ENCODE measurements at regions not wholly inside any gene's neighbourhood (a gene's known extent, or its start where the extent isn't known, plus 50 kb on each side); places are given as distances from the start of the nearest gene placed in this dataset.

- Mint-ChIP-seq H3K36me3 (peaks cover 0 to 16% (median 0%) of the 10 kb centered on the region in 5 donors), H3K27ac (no peak overlapping the region), H3K9me3 (peaks cover 20 to 88% (median 47%) of the 10 kb centered on the region in 11 donors), H3K4me1 (no peaks in the 10 kb centered on the region), H3K4me3 (no peak overlapping the region), H3K27me3 (no peaks in the 10 kb centered on the region)
- Histone ChIP-seq H3K4me3 (ENCODE audit: low read length) (no peak overlapping the region), H3K27me3 (ENCODE audit: control insufficient read depth in 2 of 2, insufficient read depth in 2 of 2, low read length in 2 of 2) (no peaks in the 10 kb centered on the region), H3K27ac (ENCODE audit: low read depth, low read length) (no peak overlapping the region), H3K36me3 (ENCODE audit: control insufficient read depth in 2 of 3, insufficient read depth in 3 of 3, low read length in 3 of 3) (no peaks in the 10 kb centered on the region), H3K4me1 (ENCODE audit: control insufficient read depth in 2 of 2, insufficient read depth in 2 of 2, low read length in 2 of 2) (no peaks in the 10 kb centered on the region), H3K9me3 (ENCODE audit: control insufficient read depth in 2 of 3, low read length in 3 of 3) (peaks cover 0 to 74% (median 0%) of the 10 kb centered on the region in 3 experiments)
- ATAC-seq (no peak), DNase-seq (no peak)
- CTCF ChIA-PET: no interaction called here
- POLR2A ChIA-PET: no interaction called here
- intact Hi-C loops (cut with micrococcal nuclease): no loop called here
Observed at GRCh38 chr16:35725949-35726348, 2266.5 kb downstream of the TP53TG3F start.

- Histone ChIP-seq H3K36me3 (ENCODE audit: control insufficient read depth in 2 of 3, insufficient read depth in 3 of 3, low read length in 3 of 3) (no peaks in the 10 kb centered on the region), H3K27ac (ENCODE audit: low read depth, low read length) (no peak overlapping the region), H3K9me3 (ENCODE audit: control insufficient read depth in 2 of 3, low read length in 3 of 3) (peaks cover 0 to 83% (median 0%) of the 10 kb centered on the region in 3 experiments), H3K4me3 (ENCODE audit: low read length) (no peak overlapping the region), H3K27me3 (ENCODE audit: control insufficient read depth in 2 of 2, insufficient read depth in 2 of 2, low read length in 2 of 2) (no peaks in the 10 kb centered on the region), H3K4me1 (ENCODE audit: control insufficient read depth in 2 of 2, insufficient read depth in 2 of 2, low read length in 2 of 2) (no peaks in the 10 kb centered on the region)
- DNase-seq (no peak), ATAC-seq (no peak)
- Mint-ChIP-seq H3K27ac (no peak overlapping the region), H3K36me3 (peaks cover 0 to 20% (median 0%) of the 10 kb centered on the region in 5 donors), H3K9me3 (peaks cover 22 to 85% (median 50%) of the 10 kb centered on the region in 11 donors), H3K4me3 (no peak overlapping the region), H3K4me1 (no peaks in the 10 kb centered on the region), H3K27me3 (no peaks in the 10 kb centered on the region)
- ChIA-PET POLR2A (no interaction called here), CTCF (no interaction called here)
- intact Hi-C loops (cut with micrococcal nuclease): no loop called here
Observed at GRCh38 chr16:35730251-35730650, 2270.8 kb downstream of the TP53TG3F start.

- CTCF ChIA-PET: no interaction called here
- Histone ChIP-seq H3K9me3 (ENCODE audit: control insufficient read depth in 2 of 3, low read length in 3 of 3) (peaks cover 0 to 86% (median 0%) of the 10 kb centered on the region in 3 experiments), H3K36me3 (ENCODE audit: control insufficient read depth in 2 of 3, insufficient read depth in 3 of 3, low read length in 3 of 3) (no peaks in the 10 kb centered on the region), H3K27me3 (ENCODE audit: control insufficient read depth in 2 of 2, insufficient read depth in 2 of 2, low read length in 2 of 2) (no peaks in the 10 kb centered on the region), H3K4me1 (ENCODE audit: control insufficient read depth in 2 of 2, insufficient read depth in 2 of 2, low read length in 2 of 2) (no peaks in the 10 kb centered on the region), H3K4me3 (ENCODE audit: low read length) (no peak overlapping the region), H3K27ac (ENCODE audit: low read depth, low read length) (no peak overlapping the region)
- H3K9me3 Mint-ChIP-seq: peaks cover 14 to 80% (median 50%) of the 10 kb centered on the region in 11 donors
- no peaks in the 10 kb centered on the region for H3K4me1 Mint-ChIP-seq
- peaks cover 0 to 20% (median 0%) of the 10 kb centered on the region in 5 donors for H3K36me3 Mint-ChIP-seq
- H3K27me3 Mint-ChIP-seq: no peaks in the 10 kb centered on the region
- no peak overlapping the region for H3K4me3 Mint-ChIP-seq
- H3K27ac Mint-ChIP-seq: no peak overlapping the region
- DNase-seq (no peak), ATAC-seq (no peak)
- POLR2A ChIA-PET: no interaction called here
- intact Hi-C loops (cut with micrococcal nuclease): no loop called here
Observed at GRCh38 chr16:35731341-35732040, 2272.1 kb downstream of the TP53TG3F start.

GRCh38 chr16:35732046-35732810 is 2272.8 kb downstream of the TP53TG3F start:
- no peaks in the 10 kb centered on the region for H3K4me1 Mint-ChIP-seq
- ChIA-PET POLR2A (no interaction called here), CTCF (no interaction called here)
- Histone ChIP-seq H3K36me3 (ENCODE audit: control insufficient read depth in 2 of 3, insufficient read depth in 3 of 3, low read length in 3 of 3) (no peaks in the 10 kb centered on the region), H3K4me1 (ENCODE audit: control insufficient read depth in 2 of 2, insufficient read depth in 2 of 2, low read length in 2 of 2) (no peaks in the 10 kb centered on the region), H3K27ac (ENCODE audit: low read depth, low read length) (no peak overlapping the region), H3K9me3 (ENCODE audit: control insufficient read depth in 2 of 3, low read length in 3 of 3) (peaks cover 0 to 80% (median 0%) of the 10 kb centered on the region in 3 experiments), H3K4me3 (ENCODE audit: low read length) (no peak overlapping the region), H3K27me3 (ENCODE audit: control insufficient read depth in 2 of 2, insufficient read depth in 2 of 2, low read length in 2 of 2) (no peaks in the 10 kb centered on the region)
- no peak overlapping the region for H3K27ac Mint-ChIP-seq
- H3K9me3 Mint-ChIP-seq: peaks cover 14 to 75% (median 50%) of the 10 kb centered on the region in 11 donors
- DNase-seq (no peak), ATAC-seq (no peak)
- no peak overlapping the region for H3K4me3 Mint-ChIP-seq
- H3K27me3 Mint-ChIP-seq: no peaks in the 10 kb centered on the region
- intact Hi-C loops (cut with micrococcal nuclease): no loop called here
- peaks cover 0 to 20% (median 0%) of the 10 kb centered on the region in 5 donors for H3K36me3 Mint-ChIP-seq

GRCh38 chr16:35733278-35733965 is 2274.0 kb downstream of the TP53TG3F start:
- POLR2A ChIA-PET: no interaction called here
- H3K9me3 ChIP-seq (ENCODE audit: control insufficient read depth in 2 of 3, low read length in 3 of 3): peaks cover 0 to 69% (median 0%) of the 10 kb centered on the region in 3 experiments
- intact Hi-C loops (cut with micrococcal nuclease): no loop called here
- Mint-ChIP-seq H3K27ac (no peak overlapping the region), H3K9me3 (peaks cover 18 to 75% (median 49%) of the 10 kb centered on the region in 11 donors), H3K4me1 (no peaks in the 10 kb centered on the region), H3K36me3 (peaks cover 0 to 18% (median 0%) of the 10 kb centered on the region in 5 donors), H3K27me3 (no peaks in the 10 kb centered on the region), H3K4me3 (no peak overlapping the region)
- H3K4me3 ChIP-seq (ENCODE audit: low read length): no peak overlapping the region
- no peak for DNase-seq
- no peaks in the 10 kb centered on the region for H3K36me3 ChIP-seq (ENCODE audit: control insufficient read depth in 2 of 3, insufficient read depth in 3 of 3, low read length in 3 of 3)
- H3K27ac ChIP-seq (ENCODE audit: low read depth, low read length): no peak overlapping the region
- H3K4me1 ChIP-seq (ENCODE audit: control insufficient read depth in 2 of 2, insufficient read depth in 2 of 2, low read length in 2 of 2): no peaks in the 10 kb centered on the region
- CTCF ChIA-PET: no interaction called here
- no peak for ATAC-seq
- no peaks in the 10 kb centered on the region for H3K27me3 ChIP-seq (ENCODE audit: control insufficient read depth in 2 of 2, insufficient read depth in 2 of 2, low read length in 2 of 2)

GRCh38 chr16:35733971-35734702 is 2274.7 kb downstream of the TP53TG3F start:
- H3K4me1 Mint-ChIP-seq: no peaks in the 10 kb centered on the region
- POLR2A ChIA-PET: no interaction called here
- no peak overlapping the region for H3K4me3 Mint-ChIP-seq
- no peaks in the 10 kb centered on the region for H3K4me1 ChIP-seq (ENCODE audit: control insufficient read depth in 2 of 2, insufficient read depth in 2 of 2, low read length in 2 of 2)
- H3K27me3 Mint-ChIP-seq: no peaks in the 10 kb centered on the region
- peaks cover 0 to 67% (median 0%) of the 10 kb centered on the region in 3 experiments for H3K9me3 ChIP-seq (ENCODE audit: control insufficient read depth in 2 of 3, low read length in 3 of 3)
- H3K9me3 Mint-ChIP-seq: peaks cover 22 to 75% (median 54%) of the 10 kb centered on the region in 11 donors
- H3K36me3 Mint-ChIP-seq: peaks cover 0 to 14% (median 0%) of the 10 kb centered on the region in 5 donors
- H3K27ac ChIP-seq (ENCODE audit: low read depth, low read length): no peak overlapping the region
- H3K36me3 ChIP-seq (ENCODE audit: control insufficient read depth in 2 of 3, insufficient read depth in 3 of 3, low read length in 3 of 3): no peaks in the 10 kb centered on the region
- no peak overlapping the region for H3K4me3 ChIP-seq (ENCODE audit: low read length)
- DNase-seq (no peak), ATAC-seq (no peak)
- CTCF ChIA-PET: no interaction called here
- intact Hi-C loops (cut with micrococcal nuclease): no loop called here
- no peaks in the 10 kb centered on the region for H3K27me3 ChIP-seq (ENCODE audit: control insufficient read depth in 2 of 2, insufficient read depth in 2 of 2, low read length in 2 of 2)
- no peak overlapping the region for H3K27ac Mint-ChIP-seq

Data from naive thymus-derived CD4-positive, alpha-beta T cell (primary cell).